SK-N-MC (cell line): ENCODE measurements at regions not wholly inside any gene's neighbourhood (a gene's known extent, or its start where the extent isn't known, plus 50 kb on each side); places are given as distances from the start of the nearest gene placed in this dataset.

Source experiments
- EZH2 ChIP-seq: fragments of 200-600 bp; sonication (generic); IDR thresholded peaks from one replicate; pipeline ENCODE4 v1.6.1; 2017; ENCODE audit warnings: antibody characterized with exemption
- FOXP2 ChIP-seq: optimal IDR thresholded peaks from 2 replicates; pipeline ENCODE3; 2011; ENCODE audit warnings: mild to moderate bottlenecking, moderate library complexity; ENCODE audit not compliant: insufficient read depth; ENCODE audit errors: extremely low read length, control extremely low read depth
- POLR2AphosphoS5 ChIP-seq: IDR thresholded peaks from 2 replicates; pipeline ENCODE4 v1.6.1; 2012; ENCODE audit warnings: mild to moderate bottlenecking, low read depth, low read length, borderline replicate concordance

GRCh38 chr20:39390186-39390585, 428.0 kb downstream of the DHX35 start:
- no peak for TF ChIP-seq POLR2AphosphoS5
- TF ChIP-seq EZH2: no peak
- TF ChIP-seq FOXP2: no peak
